Stomach (tissue), 4 donors: ENCODE measurements at regions not wholly inside any gene's neighbourhood (a gene's known extent, or its start where the extent isn't known, plus 50 kb on each side); places are given as distances from the start of the nearest gene placed in this dataset.

Experiments
- CTCF ChIP-seq, 7 experiments: fragments of 450-650 bp in 4 of 7; fragments of 200-600 bp in 3 of 7; sonication (generic) in 3 of 7; IDR thresholded peaks; one replicate each; pipeline ENCODE4 v1.5.1; 2016 to 2019; ENCODE audit warnings: antibody characterized with exemption in 7 of 7, control low read depth in 2 of 7, mild to moderate bottlenecking in 1 of 7
- EP300 ChIP-seq: sonication (generic); formaldehyde crosslinking; IDR thresholded peaks from one replicate; pipeline ENCODE4 v1.6.1; 2017; ENCODE audit warnings: antibody characterized with exemption
- POLR2AphosphoS5 ChIP-seq, 3 donors: sonication (generic); formaldehyde crosslinking; IDR thresholded peaks; one replicate each; pipeline ENCODE4 v1.6.1; 2016; ENCODE audit warnings: antibody characterized with exemption in 3 of 3

- TF ChIP-seq CTCF (IDR thresholded peaks at IDR 0.05): no peak
- TF ChIP-seq POLR2AphosphoS5 (IDR thresholded peaks at IDR 0.05): no peak
- TF ChIP-seq EP300: no peak
Observed at GRCh38 chr12:91885851-91886731, 259.6 kb downstream of the BTG1 start.
